SK-N-SH (cell line): ENCODE measurements at regions not wholly inside any gene's neighbourhood (a gene's known extent, or its start where the extent isn't known, plus 50 kb on each side); places are given as distances from the start of the nearest gene placed in this dataset.
A peak's percentile ranks its signal among the peaks of the same experiment; 100 is the strongest.

Source experiments
- CTCF ChIA-PET: fragments of 300-600, 350-600 bp; formaldehyde crosslinking; extraction: SDS; loops from one replicate; lab custom pipeline; 2021; lab: Yijun Ruan, JAX
- POLR2A ChIA-PET: fragments of 350-600 bp; sonication (Branson Sonifier 250); formaldehyde crosslinking; extraction: SDS; loops from one replicate; lab custom pipeline; 2020; ENCODE audit warnings: antibody characterized with exemption, inconsistent platforms; lab: Yijun Ruan, JAX
- DNase-seq: peaks from one replicate; pipeline ENCODE4 v3.0.0; 2012
- H2AFZ ChIP-seq: fragments of 200-600 bp; sonication (generic); 2 replicates; pipeline ENCODE4 v1.8.1; 2016; ENCODE audit warnings: antibody characterized with exemption, mild to moderate bottlenecking, low read depth
- H3F3A ChIP-seq: fragments of 200-600 bp; sonication (generic); replicated peaks from 2 replicates; pipeline ENCODE3; 2016; ENCODE audit warnings: antibody characterized with exemption, mild to moderate bottlenecking; ENCODE audit not compliant: insufficient read depth
- H3K27ac ChIP-seq, 2 experiments: fragments of 200-500 bp in 1 of 2; fragments of 200-600 bp in 1 of 2; sonication (Bioruptor generic) in 1 of 2; sonication (generic), shearing (Covaris generic) in 1 of 2; 2 replicates each; pipeline versions ENCODE4 v1.5.1 to v1.6.1; 2014 to 2016; ENCODE audit warnings: low read depth in 2 of 2, inconsistent platforms in 1 of 2, low read length in 1 of 2, mild to moderate bottlenecking in 1 of 2, mixed read lengths in 1 of 2
- H3K27me3 ChIP-seq: fragments of 200-600 bp; sonication (generic), shearing (Covaris generic); 2 replicates; pipeline ENCODE4 v1.6.1; 2016; ENCODE audit warnings: mixed run types; ENCODE audit not compliant: insufficient read depth
- H3K36me3 ChIP-seq, 2 experiments: fragments of 200-500 bp in 1 of 2; fragments of 200-600 bp in 1 of 2; sonication (Bioruptor generic) in 1 of 2; sonication (generic) in 1 of 2; replicated peaks in 1 of 2; 2 replicates each; pipeline versions ENCODE3 to v1.5.1; 2014 to 2016; ENCODE audit warnings: low read length in 1 of 2, mild to moderate bottlenecking in 1 of 2; ENCODE audit not compliant: insufficient read depth in 2 of 2, control insufficient read depth in 1 of 2
- H3K4me1 ChIP-seq, 2 experiments: fragments of 200-500 bp in 1 of 2; fragments of 200-600 bp in 1 of 2; sonication (Bioruptor generic) in 1 of 2; sonication (generic), shearing (Covaris generic) in 1 of 2; 2 replicates each; pipeline versions ENCODE4 v1.5.1 to v1.6.1; 2014 to 2016; ENCODE audit warnings: low read depth in 1 of 2, low read length in 1 of 2, mixed run types in 1 of 2; ENCODE audit not compliant: insufficient read depth in 2 of 2, control insufficient read depth in 1 of 2
- H3K4me2 ChIP-seq: fragments of 200-600 bp; sonication (generic), shearing (Covaris generic); 2 replicates; pipeline ENCODE4 v1.6.1; 2017; ENCODE audit warnings: mixed run types
- H3K4me3 ChIP-seq, 2 experiments: fragments of 200-500 bp in 1 of 2; fragments of 200-600 bp in 1 of 2; sonication (Bioruptor generic) in 1 of 2; sonication (generic), shearing (Covaris generic) in 1 of 2; 2 replicates each; pipeline versions ENCODE4 v1.5.1 to v1.8.1; 2014 to 2016; ENCODE audit warnings: low read depth in 2 of 2, inconsistent platforms in 1 of 2, low read length in 1 of 2, mild to moderate bottlenecking in 1 of 2, mixed read lengths in 1 of 2, moderate library complexity in 1 of 2
- H3K79me2 ChIP-seq: fragments of 200-600 bp; sonication (generic); 2 replicates; pipeline ENCODE4 v1.8.1; 2017; ENCODE audit warnings: mild to moderate bottlenecking; ENCODE audit not compliant: insufficient read depth
- H3K9ac ChIP-seq: fragments of 200-600 bp; sonication (generic); 2 replicates; pipeline ENCODE4 v1.6.1; 2017; ENCODE audit warnings: mixed run types
- H3K9me2 ChIP-seq: fragments of 200-600 bp; sonication (generic); 2 replicates; pipeline ENCODE4 v1.6.1; 2017; ENCODE audit warnings: mixed run types
- H3K9me3 ChIP-seq: fragments of 200-600 bp; sonication (generic); 2 replicates; pipeline ENCODE4 v1.6.1; 2017; ENCODE audit warnings: mixed run types, mild to moderate bottlenecking, moderate library complexity
- H4K20me1 ChIP-seq: fragments of 200-600 bp; sonication (generic); 2 replicates; pipeline ENCODE4 v1.6.1; 2017; ENCODE audit warnings: mild to moderate bottlenecking, mixed run types; ENCODE audit not compliant: insufficient read depth
- CHD2 ChIP-seq: fragments of 150-350 bp; IDR thresholded peaks from 2 replicates; pipeline ENCODE4 v1.6.1; 2018; ENCODE audit warnings: low read length; ENCODE audit not compliant: partially characterized antibody
- CTCF ChIP-seq: fragments of 200-600 bp; sonication (generic); IDR thresholded peaks from 2 replicates; pipeline ENCODE4 v1.6.1; 2017; ENCODE audit warnings: antibody characterized with exemption, mild to moderate bottlenecking, moderate library complexity
- FOXM1 ChIP-seq: IDR thresholded peaks from 2 replicates; pipeline ENCODE4 v1.4.0; 2012; ENCODE audit warnings: low read depth, mild to moderate bottlenecking
- IRF3 ChIP-seq: fragments of 150-350 bp; IDR thresholded peaks from 2 replicates; pipeline ENCODE4 v1.6.1; 2016; ENCODE audit warnings: mild to moderate bottlenecking, low read depth, low read length
- MAX ChIP-seq: IDR thresholded peaks from 2 replicates; pipeline ENCODE4 v1.4.0; 2012; ENCODE audit warnings: low read depth
- MEF2A ChIP-seq: IDR thresholded peaks from 2 replicates; pipeline ENCODE4 v1.4.0; 2012; ENCODE audit warnings: low read depth, borderline replicate concordance
- NRF1 ChIP-seq: IDR thresholded peaks from 2 replicates; pipeline ENCODE4 v1.6.1; 2012; ENCODE audit warnings: low read depth, mild to moderate bottlenecking, low read length
- POLR2AphosphoS5 ChIP-seq: IDR thresholded peaks from 2 replicates; pipeline ENCODE4 v1.6.1; 2012; ENCODE audit warnings: low read depth, low read length
- RAD21 ChIP-seq: IDR thresholded peaks from 2 replicates; pipeline ENCODE4 v1.6.1; 2012; ENCODE audit warnings: mild to moderate bottlenecking, low read length
- RCOR1 ChIP-seq: fragments of 150-350 bp; IDR thresholded peaks from 2 replicates; pipeline ENCODE4 v1.6.1; 2017; ENCODE audit warnings: antibody characterized with exemption, low read length
- RXRA ChIP-seq: IDR thresholded peaks from 2 replicates; pipeline ENCODE4 v1.4.0; 2012; ENCODE audit warnings: low read depth, mild to moderate bottlenecking, borderline replicate concordance
- SIN3A ChIP-seq: IDR thresholded peaks from 2 replicates; pipeline ENCODE4 v1.6.1; 2012; ENCODE audit warnings: low read depth, mild to moderate bottlenecking, low read length, moderate library complexity, borderline replicate concordance
- TCF12 ChIP-seq: IDR thresholded peaks from 2 replicates; pipeline ENCODE4 v1.4.0; 2012
- ZBTB33 ChIP-seq: IDR thresholded peaks from 2 replicates; pipeline ENCODE4 v1.4.0; 2012; ENCODE audit warnings: low read depth, borderline replicate concordance
- WGBS: methylation state at CpG from one replicate; pipeline ENCODE4 v1.1.6; 2017; ENCODE audit warnings: low lambda C conversion rate; 5-methylcytosine and 5-hydroxymethylcytosine counted together

GRCh38 chr2:22035361-22035830, 911.6 kb downstream of the TDRD15 start:
- H3K4me2 ChIP-seq = no peak overlapping the region
- no peak overlapping the region for H2AFZ ChIP-seq
- CTCF ChIA-PET = interaction anchor here (1.0 to 1.7 kb wide), 4 partner anchors 10 to 75 kb away, joined by 3 to 7 read pairs (median 4); no protein-coding TSS in a partner anchor
- H3K4me3 ChIP-seq = no peak overlapping the region
- POLR2A ChIA-PET = no interaction called here
- H3K4me1 ChIP-seq = peaks cover 0 to 6% of the 10 kb centered on the region in 2 experiments; a peak in 2 of 4 replicates
- H3F3A ChIP-seq = no peaks in the 10 kb centered on the region
- no peaks in the 10 kb centered on the region for H4K20me1 ChIP-seq
- no peak overlapping the region for H3K9ac ChIP-seq
- H3K9me2 ChIP-seq = no peaks in the 10 kb centered on the region
- H3K79me2 ChIP-seq = no peaks in the 10 kb centered on the region
- peak; percentile 27 for DNase-seq
- peak; percentile 16; the same call in 1 of the 2 replicates for TF ChIP-seq RAD21
- 0 out of 2 replicates have a peak, but pooled peaks have one; percentile 55 for TF ChIP-seq RCOR1
- no peak for TF ChIP-seq CHD2
- no peaks in the 10 kb centered on the region for H3K36me3 ChIP-seq
- 9% methylated on average over 1 of the region's 1 CpG for WGBS
- H3K9me3 ChIP-seq = 0 out of 2 replicates have a peak, but pooled peaks cover 4% of the 10 kb centered on the region
- peak overlapping the region in 1 of 2 experiments; percentile 80; a peak in 2 of 4 replicates for H3K27ac ChIP-seq
- no peaks in the 10 kb centered on the region for H3K27me3 ChIP-seq

- no peak overlapping the region for H2AFZ ChIP-seq
- no peak overlapping the region for H3K9ac ChIP-seq
- H3F3A ChIP-seq = no peaks in the 10 kb centered on the region
- no peak overlapping the region for H3K27ac ChIP-seq
- peaks cover 0 to 6% of the 10 kb centered on the region in 2 experiments; a peak in 2 of 4 replicates for H3K4me1 ChIP-seq
- 38% methylated on average over 8 of the region's 8 CpGs for WGBS
- 0 out of 2 replicates have a peak, but pooled peaks cover 6% of the 10 kb centered on the region for H3K9me3 ChIP-seq
- H3K4me2 ChIP-seq = no peak overlapping the region
- no peak overlapping the region for H3K4me3 ChIP-seq
- no peaks in the 10 kb centered on the region for H4K20me1 ChIP-seq
- no peak for TF ChIP-seq CTCF
- no peak for TF ChIP-seq POLR2AphosphoS5
- TF ChIP-seq NRF1 = no peak
- TF ChIP-seq CHD2 = no peak
- no peak for TF ChIP-seq FOXM1
- TF ChIP-seq, all 33 proteins: peak for 0
- Histone ChIP-seq H3K36me3 (no peaks in the 10 kb centered on the region), H3K79me2 (no peaks in the 10 kb centered on the region), H3K27me3 (no peaks in the 10 kb centered on the region), H3K9me2 (no peaks in the 10 kb centered on the region)
- CTCF ChIA-PET = interaction anchor here (0.6 to 1.3 kb wide), 2 partner anchors 11 to 71 kb away, joined by 3 read pairs; no protein-coding TSS in a partner anchor
- POLR2A ChIA-PET = no interaction called here
- DNase-seq = no peak
Observed at GRCh38 chr2:22037274-22037673, 913.5 kb downstream of the TDRD15 start.

GRCh38 chr2:22043784-22044183, 920.0 kb downstream of the TDRD15 start:
- POLR2A ChIA-PET = no interaction called here
- no peak for DNase-seq
- Histone ChIP-seq H3K9me3 (0 out of 2 replicates have a peak, but pooled peaks cover 6% of the 10 kb centered on the region), H3K27ac (no peak overlapping the region), H3K9ac (no peak overlapping the region), H3K9me2 (no peaks in the 10 kb centered on the region), H4K20me1 (no peaks in the 10 kb centered on the region), H3F3A (no peaks in the 10 kb centered on the region), H3K27me3 (no peaks in the 10 kb centered on the region), H3K4me2 (no peak overlapping the region), H3K4me3 (no peak overlapping the region)
- CTCF ChIA-PET = no interaction called here
- TF ChIP-seq RAD21 = no peak
- no peak for TF ChIP-seq ZBTB33
- no peak for TF ChIP-seq SIN3A
- TF ChIP-seq TCF12 = no peak
- no peak for TF ChIP-seq RCOR1
- no peak for TF ChIP-seq MAX
- TF ChIP-seq RXRA = no peak
- no peak for TF ChIP-seq MEF2A
- no peak for TF ChIP-seq IRF3
- TF ChIP-seq, all 33 proteins: peak for 0
- Histone ChIP-seq H3K36me3 (no peaks in the 10 kb centered on the region), H3K4me1 (no peaks in the 10 kb centered on the region; a peak in 1 of 4 replicates), H3K79me2 (no peaks in the 10 kb centered on the region), H2AFZ (no peak overlapping the region)
